H1 (cell line): ENCODE measurements at regions not wholly inside any gene's neighbourhood (a gene's known extent, or its start where the extent isn't known, plus 50 kb on each side); places are given as distances from the start of the nearest gene placed in this dataset.

Source experiments
- CEBPB ChIP-seq: IDR thresholded peaks from 2 replicates; pipeline ENCODE4 v1.6.1; 2012; ENCODE audit warnings: low read depth, low read length
- EP300 ChIP-seq, 2 experiments: IDR thresholded peaks; 1 replicate in 1 of 2; 2 replicates in 1 of 2; pipeline ENCODE4 v1.6.1; 2011 to 2012; ENCODE audit warnings: low read depth in 2 of 2, low read length in 2 of 2, mild to moderate bottlenecking in 2 of 2, borderline replicate concordance in 1 of 2, inconsistent platforms in 1 of 2, moderate library complexity in 1 of 2
- JUN ChIP-seq: IDR thresholded peaks from 2 replicates; pipeline ENCODE4 v1.6.1; 2011; ENCODE audit warnings: low read depth, mild to moderate bottlenecking, improper control_type of control experiment, low read length
- KDM1A ChIP-seq: fragments of 200-600, 300-600 bp; sonication (generic); IDR thresholded peaks from 2 replicates; pipeline ENCODE4 v1.7.1; 2016; ENCODE audit warnings: mild to moderate bottlenecking, low read length, borderline replicate concordance
- TF ChIP-seq, protein P1 (sequence below), 3 experiments: IDR thresholded peaks; 1 replicate in 2 of 3; 2 replicates in 1 of 3; pipeline versions ENCODE4 v1.5.1 to v1.6.1; 2011; ENCODE audit warnings: low read length in 3 of 3, mild to moderate bottlenecking in 3 of 3, inconsistent platforms in 2 of 3, low read depth in 1 of 3, moderate library complexity in 1 of 3; ENCODE audit not compliant: insufficient read depth in 1 of 3; ENCODE audit errors: control extremely low read depth in 1 of 3

DNA sequence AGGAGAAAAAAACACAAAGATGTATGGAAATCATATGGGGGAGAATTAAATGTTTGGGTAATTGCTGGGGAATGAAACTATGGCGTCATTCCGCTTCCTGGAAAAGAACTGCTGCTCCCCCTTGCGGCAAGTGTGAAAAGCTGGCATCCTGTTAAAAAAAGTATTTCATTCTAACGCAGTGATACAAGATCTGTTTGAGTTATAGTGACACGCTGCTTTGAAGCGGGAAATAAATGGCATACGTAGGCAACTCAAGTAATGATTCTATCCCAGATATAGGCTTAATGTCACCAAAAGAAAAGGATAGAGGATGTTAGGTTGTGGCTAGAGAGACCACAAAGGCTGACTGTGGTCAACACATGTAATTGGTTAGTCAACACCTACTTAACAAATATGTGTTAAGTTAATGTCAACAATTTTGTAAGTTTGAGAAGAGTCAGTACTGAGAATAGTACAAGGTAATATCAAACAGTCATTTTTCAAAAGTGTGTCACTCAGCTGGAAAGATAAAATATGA, 70.2 kb upstream of the ALDH1A1 start (continued):
- TF ChIP-seq, protein P1, sequence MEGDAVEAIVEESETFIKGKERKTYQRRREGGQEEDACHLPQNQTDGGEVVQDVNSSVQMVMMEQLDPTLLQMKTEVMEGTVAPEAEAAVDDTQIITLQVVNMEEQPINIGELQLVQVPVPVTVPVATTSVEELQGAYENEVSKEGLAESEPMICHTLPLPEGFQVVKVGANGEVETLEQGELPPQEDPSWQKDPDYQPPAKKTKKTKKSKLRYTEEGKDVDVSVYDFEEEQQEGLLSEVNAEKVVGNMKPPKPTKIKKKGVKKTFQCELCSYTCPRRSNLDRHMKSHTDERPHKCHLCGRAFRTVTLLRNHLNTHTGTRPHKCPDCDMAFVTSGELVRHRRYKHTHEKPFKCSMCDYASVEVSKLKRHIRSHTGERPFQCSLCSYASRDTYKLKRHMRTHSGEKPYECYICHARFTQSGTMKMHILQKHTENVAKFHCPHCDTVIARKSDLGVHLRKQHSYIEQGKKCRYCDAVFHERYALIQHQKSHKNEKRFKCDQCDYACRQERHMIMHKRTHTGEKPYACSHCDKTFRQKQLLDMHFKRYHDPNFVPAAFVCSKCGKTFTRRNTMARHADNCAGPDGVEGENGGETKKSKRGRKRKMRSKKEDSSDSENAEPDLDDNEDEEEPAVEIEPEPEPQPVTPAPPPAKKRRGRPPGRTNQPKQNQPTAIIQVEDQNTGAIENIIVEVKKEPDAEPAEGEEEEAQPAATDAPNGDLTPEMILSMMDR (IDR thresholded peaks at IDR 0.05; ENCODE audit: control extremely low read depth in 1 of 3, insufficient read depth in 1 of 3, low read depth in 1 of 3, low read length in 3 of 3), result peak; percentile 54 to 80 (median 70)
- no peak for TF ChIP-seq JUN
- no peak for TF ChIP-seq KDM1A
- peak; percentile 61; the same call in 1 of the 2 replicates for TF ChIP-seq CEBPB
- TF ChIP-seq EP300 (IDR thresholded peaks at IDR 0.05; ENCODE audit: borderline replicate concordance in 1 of 2, low read depth in 2 of 2, low read length in 2 of 2), result no peak
